ENCODE measurements at regions not wholly inside any gene's neighbourhood (a gene's known extent, or its start where the extent isn't known, plus 50 kb on each side); places are given as distances from the start of the nearest gene placed in this dataset.

DNA sequence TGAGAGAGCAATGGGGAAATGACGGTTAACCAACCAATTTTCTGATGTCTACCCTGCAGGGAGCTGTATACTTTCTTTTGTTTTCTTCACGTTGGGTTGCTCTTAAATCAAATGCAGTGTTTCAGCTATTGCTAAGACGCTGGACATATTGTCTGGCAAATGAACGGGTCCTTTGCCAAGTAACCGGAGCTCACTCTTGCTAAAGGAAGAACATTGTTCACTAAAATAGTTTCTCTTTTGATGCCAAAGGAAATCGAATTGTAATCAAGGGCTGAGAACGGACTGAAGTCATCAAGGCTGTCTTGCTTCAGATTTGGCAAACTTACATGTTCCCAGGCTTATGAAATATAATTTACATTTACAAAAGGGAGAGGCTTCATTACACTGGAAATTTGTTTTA is 142.3 kb upstream of the ARGLU1 start:
- POLR2A ChIA-PET: no interaction called here
- Histone ChIP-seq H3K27me3 (ENCODE audit: insufficient read depth) (no peaks in the 10 kb centered on the region), H3K36me3 (replicated peaks in 1 of 2; ENCODE audit: control insufficient read depth in 1 of 2, insufficient read depth in 2 of 2, low read length in 1 of 2) (no peaks in the 10 kb centered on the region), H2AFZ (ENCODE audit: low read depth) (no peak overlapping the region), H3K9me3 (no peaks in the 10 kb centered on the region), H3K4me2 (no peak overlapping the region), H3K27ac (ENCODE audit: low read depth in 2 of 2, low read length in 1 of 2) (no peak overlapping the region), H3K79me2 (ENCODE audit: insufficient read depth) (no peaks in the 10 kb centered on the region), H4K20me1 (ENCODE audit: insufficient read depth) (no peaks in the 10 kb centered on the region), H3F3A (replicated peaks; ENCODE audit: insufficient read depth) (no peaks in the 10 kb centered on the region), H3K4me3 (ENCODE audit: low read depth in 2 of 2, low read length in 1 of 2) (no peak overlapping the region), H3K9me2 (no peaks in the 10 kb centered on the region), H3K9ac (no peak overlapping the region), H3K4me1 (ENCODE audit: control insufficient read depth in 1 of 2, insufficient read depth in 2 of 2, low read depth in 1 of 2, low read length in 1 of 2) (no peaks in the 10 kb centered on the region)
- no peak for DNase-seq
- 34% methylated on average over 7 of the region's 7 CpGs for WGBS (ENCODE audit: low lambda C conversion rate)
- CTCF ChIA-PET: no interaction called here
- TF ChIP-seq, protein P1, sequence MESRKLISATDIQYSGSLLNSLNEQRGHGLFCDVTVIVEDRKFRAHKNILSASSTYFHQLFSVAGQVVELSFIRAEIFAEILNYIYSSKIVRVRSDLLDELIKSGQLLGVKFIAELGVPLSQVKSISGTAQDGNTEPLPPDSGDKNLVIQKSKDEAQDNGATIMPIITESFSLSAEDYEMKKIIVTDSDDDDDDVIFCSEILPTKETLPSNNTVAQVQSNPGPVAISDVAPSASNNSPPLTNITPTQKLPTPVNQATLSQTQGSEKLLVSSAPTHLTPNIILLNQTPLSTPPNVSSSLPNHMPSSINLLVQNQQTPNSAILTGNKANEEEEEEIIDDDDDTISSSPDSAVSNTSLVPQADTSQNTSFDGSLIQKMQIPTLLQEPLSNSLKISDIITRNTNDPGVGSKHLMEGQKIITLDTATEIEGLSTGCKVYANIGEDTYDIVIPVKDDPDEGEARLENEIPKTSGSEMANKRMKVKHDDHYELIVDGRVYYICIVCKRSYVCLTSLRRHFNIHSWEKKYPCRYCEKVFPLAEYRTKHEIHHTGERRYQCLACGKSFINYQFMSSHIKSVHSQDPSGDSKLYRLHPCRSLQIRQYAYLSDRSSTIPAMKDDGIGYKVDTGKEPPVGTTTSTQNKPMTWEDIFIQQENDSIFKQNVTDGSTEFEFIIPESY (IDR thresholded peaks at IDR 0.05; ENCODE audit: borderline replicate concordance, low read depth): no peak
- no peak for TF ChIP-seq SMC3 (IDR thresholded peaks at IDR 0.05; ENCODE audit: low read depth, low read length)
- no peak for TF ChIP-seq EP300 (IDR thresholded peaks at IDR 0.05; ENCODE audit: borderline replicate concordance in 1 of 2, low read depth in 1 of 2, low read length in 1 of 2)
- no peak for TF ChIP-seq YY1 (IDR thresholded peaks at IDR 0.05; ENCODE audit: low read depth)
- TF ChIP-seq, protein P2, sequence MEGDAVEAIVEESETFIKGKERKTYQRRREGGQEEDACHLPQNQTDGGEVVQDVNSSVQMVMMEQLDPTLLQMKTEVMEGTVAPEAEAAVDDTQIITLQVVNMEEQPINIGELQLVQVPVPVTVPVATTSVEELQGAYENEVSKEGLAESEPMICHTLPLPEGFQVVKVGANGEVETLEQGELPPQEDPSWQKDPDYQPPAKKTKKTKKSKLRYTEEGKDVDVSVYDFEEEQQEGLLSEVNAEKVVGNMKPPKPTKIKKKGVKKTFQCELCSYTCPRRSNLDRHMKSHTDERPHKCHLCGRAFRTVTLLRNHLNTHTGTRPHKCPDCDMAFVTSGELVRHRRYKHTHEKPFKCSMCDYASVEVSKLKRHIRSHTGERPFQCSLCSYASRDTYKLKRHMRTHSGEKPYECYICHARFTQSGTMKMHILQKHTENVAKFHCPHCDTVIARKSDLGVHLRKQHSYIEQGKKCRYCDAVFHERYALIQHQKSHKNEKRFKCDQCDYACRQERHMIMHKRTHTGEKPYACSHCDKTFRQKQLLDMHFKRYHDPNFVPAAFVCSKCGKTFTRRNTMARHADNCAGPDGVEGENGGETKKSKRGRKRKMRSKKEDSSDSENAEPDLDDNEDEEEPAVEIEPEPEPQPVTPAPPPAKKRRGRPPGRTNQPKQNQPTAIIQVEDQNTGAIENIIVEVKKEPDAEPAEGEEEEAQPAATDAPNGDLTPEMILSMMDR (IDR thresholded peaks at IDR 0.05): no peak
- TF ChIP-seq, protein P3, sequence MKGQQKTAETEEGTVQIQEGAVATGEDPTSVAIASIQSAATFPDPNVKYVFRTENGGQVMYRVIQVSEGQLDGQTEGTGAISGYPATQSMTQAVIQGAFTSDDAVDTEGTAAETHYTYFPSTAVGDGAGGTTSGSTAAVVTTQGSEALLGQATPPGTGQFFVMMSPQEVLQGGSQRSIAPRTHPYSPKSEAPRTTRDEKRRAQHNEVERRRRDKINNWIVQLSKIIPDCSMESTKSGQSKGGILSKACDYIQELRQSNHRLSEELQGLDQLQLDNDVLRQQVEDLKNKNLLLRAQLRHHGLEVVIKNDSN (IDR thresholded peaks at IDR 0.05; ENCODE audit: borderline replicate concordance, low read depth): no peak
- no peak for TF ChIP-seq GATA2 (CRISPR knock-in tag; IDR thresholded peaks at IDR 0.05)
- no peak for TF ChIP-seq TEAD4 (IDR thresholded peaks at IDR 0.05; ENCODE audit: borderline replicate concordance, insufficient read depth)
- TF ChIP-seq FOXJ3 (CRISPR knock-in tag; IDR thresholded peaks at IDR 0.05): no peak

DNA sequence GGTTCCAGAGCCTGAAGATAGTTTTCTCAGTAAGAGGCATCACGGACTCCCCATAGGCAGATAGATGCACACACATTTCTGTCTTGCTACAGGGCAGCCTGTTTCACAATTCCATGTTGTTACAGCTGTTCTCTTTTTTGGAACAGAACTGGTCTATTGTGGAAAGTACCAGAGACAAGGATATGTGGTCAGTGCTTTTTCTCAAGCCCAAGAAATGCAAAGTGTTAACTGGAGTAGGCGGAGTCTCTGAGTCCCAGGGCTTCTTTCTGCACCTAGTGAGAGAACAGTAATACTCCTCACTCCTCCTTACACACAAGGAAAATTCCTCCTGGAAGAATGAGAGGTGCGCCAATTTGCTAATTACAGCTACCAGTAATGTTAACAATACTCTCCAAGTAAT is 141.6 kb upstream of the ARGLU1 start:
- no peak overlapping the region for H3K27ac ChIP-seq (ENCODE audit: low read depth in 2 of 2, low read length in 1 of 2)
- H3K9me3 ChIP-seq: no peaks in the 10 kb centered on the region
- no peaks in the 10 kb centered on the region for H3K36me3 ChIP-seq (replicated peaks in 1 of 2; ENCODE audit: control insufficient read depth in 1 of 2, insufficient read depth in 2 of 2, low read length in 1 of 2)
- H3K9ac ChIP-seq: no peak overlapping the region
- H3K4me1 ChIP-seq (ENCODE audit: control insufficient read depth in 1 of 2, insufficient read depth in 2 of 2, low read depth in 1 of 2, low read length in 1 of 2): no peaks in the 10 kb centered on the region
- H3K4me3 ChIP-seq (ENCODE audit: low read depth in 2 of 2, low read length in 1 of 2): no peak overlapping the region
- H3K4me2 ChIP-seq: no peak overlapping the region
- H3K9me2 ChIP-seq: no peaks in the 10 kb centered on the region
- no peak for TF ChIP-seq CHD2 (IDR thresholded peaks at IDR 0.05; ENCODE audit: low read length, partially characterized antibody)
- TF ChIP-seq GABPA (IDR thresholded peaks at IDR 0.05; ENCODE audit: low read depth): no peak
- no peak for TF ChIP-seq GATA2 (CRISPR knock-in tag; IDR thresholded peaks at IDR 0.05)
- TF ChIP-seq, protein P4, sequence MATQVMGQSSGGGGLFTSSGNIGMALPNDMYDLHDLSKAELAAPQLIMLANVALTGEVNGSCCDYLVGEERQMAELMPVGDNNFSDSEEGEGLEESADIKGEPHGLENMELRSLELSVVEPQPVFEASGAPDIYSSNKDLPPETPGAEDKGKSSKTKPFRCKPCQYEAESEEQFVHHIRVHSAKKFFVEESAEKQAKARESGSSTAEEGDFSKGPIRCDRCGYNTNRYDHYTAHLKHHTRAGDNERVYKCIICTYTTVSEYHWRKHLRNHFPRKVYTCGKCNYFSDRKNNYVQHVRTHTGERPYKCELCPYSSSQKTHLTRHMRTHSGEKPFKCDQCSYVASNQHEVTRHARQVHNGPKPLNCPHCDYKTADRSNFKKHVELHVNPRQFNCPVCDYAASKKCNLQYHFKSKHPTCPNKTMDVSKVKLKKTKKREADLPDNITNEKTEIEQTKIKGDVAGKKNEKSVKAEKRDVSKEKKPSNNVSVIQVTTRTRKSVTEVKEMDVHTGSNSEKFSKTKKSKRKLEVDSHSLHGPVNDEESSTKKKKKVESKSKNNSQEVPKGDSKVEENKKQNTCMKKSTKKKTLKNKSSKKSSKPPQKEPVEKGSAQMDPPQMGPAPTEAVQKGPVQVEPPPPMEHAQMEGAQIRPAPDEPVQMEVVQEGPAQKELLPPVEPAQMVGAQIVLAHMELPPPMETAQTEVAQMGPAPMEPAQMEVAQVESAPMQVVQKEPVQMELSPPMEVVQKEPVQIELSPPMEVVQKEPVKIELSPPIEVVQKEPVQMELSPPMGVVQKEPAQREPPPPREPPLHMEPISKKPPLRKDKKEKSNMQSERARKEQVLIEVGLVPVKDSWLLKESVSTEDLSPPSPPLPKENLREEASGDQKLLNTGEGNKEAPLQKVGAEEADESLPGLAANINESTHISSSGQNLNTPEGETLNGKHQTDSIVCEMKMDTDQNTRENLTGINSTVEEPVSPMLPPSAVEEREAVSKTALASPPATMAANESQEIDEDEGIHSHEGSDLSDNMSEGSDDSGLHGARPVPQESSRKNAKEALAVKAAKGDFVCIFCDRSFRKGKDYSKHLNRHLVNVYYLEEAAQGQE (IDR thresholded peaks at IDR 0.05; ENCODE audit: low read depth, low read length): no peak
- no peak for TF ChIP-seq POLR2AphosphoS5 (IDR thresholded peaks at IDR 0.05; ENCODE audit: low read depth, low read length)
- no peak for TF ChIP-seq RAD21 (IDR thresholded peaks at IDR 0.05; ENCODE audit: low read length)
- TF ChIP-seq, protein P3 (IDR thresholded peaks at IDR 0.05; ENCODE audit: borderline replicate concordance, low read depth): no peak
- TF ChIP-seq FOSL2 (IDR thresholded peaks at IDR 0.05; ENCODE audit: borderline replicate concordance, low read depth): no peak
- no peak for TF ChIP-seq TEAD4 (IDR thresholded peaks at IDR 0.05; ENCODE audit: borderline replicate concordance, insufficient read depth)
- no peak for TF ChIP-seq NRF1 (IDR thresholded peaks at IDR 0.05; ENCODE audit: low read depth, low read length)
- no peak for TF ChIP-seq ELF1 (IDR thresholded peaks at IDR 0.05)
- TF ChIP-seq MXI1 (IDR thresholded peaks at IDR 0.05; ENCODE audit: low read depth, low read length): no peak
- no peaks in the 10 kb centered on the region for H4K20me1 ChIP-seq (ENCODE audit: insufficient read depth)
- 34% methylated on average over 3 of the region's 3 CpGs for WGBS (ENCODE audit: low lambda C conversion rate)
- no peak for DNase-seq
- H2AFZ ChIP-seq (ENCODE audit: low read depth): no peak overlapping the region
- POLR2A ChIA-PET: no interaction called here
- no peaks in the 10 kb centered on the region for H3K27me3 ChIP-seq (ENCODE audit: insufficient read depth)
- CTCF ChIA-PET: no interaction called here
- no peaks in the 10 kb centered on the region for H3F3A ChIP-seq (replicated peaks; ENCODE audit: insufficient read depth)
- H3K79me2 ChIP-seq (ENCODE audit: insufficient read depth): no peaks in the 10 kb centered on the region
